ENCODE measurements at regions not wholly inside any gene's neighbourhood (a gene's known extent, or its start where the extent isn't known, plus 50 kb on each side); places are given as distances from the start of the nearest gene placed in this dataset.

DNA sequence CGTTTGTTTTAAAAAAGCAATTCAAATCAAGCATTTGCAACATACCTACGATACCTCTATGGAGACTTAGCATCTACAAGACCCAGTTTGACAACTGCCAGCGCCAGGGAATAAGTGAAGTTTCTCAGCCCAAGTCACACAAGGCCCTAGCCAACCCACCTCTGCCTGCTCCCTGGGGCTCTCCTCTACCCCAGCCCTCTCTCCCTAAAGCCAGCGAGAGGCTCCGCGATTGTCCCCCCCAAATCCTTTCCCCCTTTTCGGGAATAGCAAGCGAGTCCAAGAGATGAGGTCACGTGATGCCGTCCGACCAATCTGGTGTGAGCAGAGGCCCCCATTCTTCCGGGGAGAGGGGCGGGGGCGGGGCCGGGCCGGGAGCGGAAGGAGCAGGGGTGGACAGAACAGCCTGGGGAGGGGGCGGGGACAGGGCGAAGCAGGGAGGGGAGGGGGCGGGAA, 102.2 kb upstream of the RAB6C start (continued):
- TF ChIP-seq ZBTB11 (CRISPR knock-in tag; IDR thresholded peaks at IDR 0.05) (peak in 1 of 3 experiments; percentile 65; a peak in 2 of 6 replicates), BHLHE40 (IDR thresholded peaks at IDR 0.05; ENCODE audit: low read length) (peak; percentile 47), TOE1 (IDR thresholded peaks at IDR 0.05; ENCODE audit: borderline replicate concordance) (peak; percentile 98), TOE1 (CRISPR knock-in tag; IDR thresholded peaks at IDR 0.05; ENCODE audit: borderline replicate concordance, low read depth) (no peak), USF1 (CRISPR knock-in tag; IDR thresholded peaks at IDR 0.05) (peak; percentile 83), ZNF24 (IDR thresholded peaks at IDR 0.05) (peak; percentile 58; the same call in 1 of the 2 replicates)
- TF ChIP-seq, protein P1, sequence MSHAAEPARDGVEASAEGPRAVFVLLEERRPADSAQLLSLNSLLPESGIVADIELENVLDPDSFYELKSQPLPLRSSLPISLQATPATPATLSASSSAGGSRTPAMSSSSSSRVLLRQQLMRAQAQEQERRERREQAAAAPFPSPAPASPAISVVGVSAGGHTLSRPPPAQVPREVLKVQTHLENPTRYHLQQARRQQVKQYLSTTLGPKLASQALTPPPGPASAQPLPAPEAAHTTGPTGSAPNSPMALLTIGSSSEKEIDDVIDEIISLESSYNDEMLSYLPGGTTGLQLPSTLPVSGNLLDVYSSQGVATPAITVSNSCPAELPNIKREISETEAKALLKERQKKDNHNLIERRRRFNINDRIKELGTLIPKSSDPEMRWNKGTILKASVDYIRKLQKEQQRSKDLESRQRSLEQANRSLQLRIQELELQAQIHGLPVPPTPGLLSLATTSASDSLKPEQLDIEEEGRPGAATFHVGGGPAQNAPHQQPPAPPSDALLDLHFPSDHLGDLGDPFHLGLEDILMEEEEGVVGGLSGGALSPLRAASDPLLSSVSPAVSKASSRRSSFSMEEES (CRISPR knock-in tag; IDR thresholded peaks at IDR 0.05): peak; percentile 99
